GM18526 (cell line): ENCODE measurements at regions not wholly inside any gene's neighbourhood (a gene's known extent, or its start where the extent isn't known, plus 50 kb on each side); places are given as distances from the start of the nearest gene placed in this dataset.

Experiments used
- POLR2A ChIP-seq: IDR thresholded peaks from 3 replicates; pipeline ENCODE4 v1.6.1; 2011; ENCODE audit not compliant: insufficient read length; ENCODE audit errors: extremely low read depth

DNA sequence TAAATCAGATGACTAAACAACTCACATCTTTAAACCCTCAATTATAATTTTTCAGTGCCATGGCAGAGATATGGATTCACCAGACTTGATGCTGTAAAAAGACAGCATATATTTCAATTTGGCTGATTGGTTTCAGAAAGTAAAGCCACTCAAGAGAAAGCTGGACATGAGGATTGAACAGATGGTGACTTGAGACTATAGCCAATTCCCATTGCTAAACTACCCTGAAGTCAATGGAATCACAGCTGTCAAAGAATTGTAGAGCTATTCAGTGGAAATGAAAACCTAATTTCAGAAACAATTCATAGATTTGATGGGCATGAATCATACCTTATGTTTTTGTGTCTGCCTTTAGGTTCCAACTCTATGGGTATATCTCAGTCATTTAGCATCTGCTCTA, 510.6 kb upstream of the BOD1L1 start:
- TF ChIP-seq POLR2A: no peak

DNA sequence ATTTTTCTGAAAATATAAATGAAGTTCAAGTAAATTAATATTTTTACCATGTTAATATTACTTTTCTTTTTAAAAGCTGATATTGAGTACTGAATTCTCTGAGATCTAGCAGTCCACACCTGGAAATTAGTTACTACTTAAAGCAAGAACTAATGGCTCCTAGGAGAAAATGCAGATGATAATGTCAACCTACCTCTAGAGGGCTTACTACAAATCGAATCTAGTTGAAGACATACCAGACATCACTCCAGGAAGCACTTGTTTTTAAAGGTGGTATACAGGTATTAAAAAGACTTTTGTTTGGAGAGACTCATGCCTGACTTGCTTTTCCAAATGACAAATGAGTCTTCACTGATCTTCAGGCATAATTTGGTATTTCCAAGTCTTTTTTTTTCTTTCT, 516.4 kb upstream of the BOD1L1 start:
- TF ChIP-seq POLR2A: no peak

DNA sequence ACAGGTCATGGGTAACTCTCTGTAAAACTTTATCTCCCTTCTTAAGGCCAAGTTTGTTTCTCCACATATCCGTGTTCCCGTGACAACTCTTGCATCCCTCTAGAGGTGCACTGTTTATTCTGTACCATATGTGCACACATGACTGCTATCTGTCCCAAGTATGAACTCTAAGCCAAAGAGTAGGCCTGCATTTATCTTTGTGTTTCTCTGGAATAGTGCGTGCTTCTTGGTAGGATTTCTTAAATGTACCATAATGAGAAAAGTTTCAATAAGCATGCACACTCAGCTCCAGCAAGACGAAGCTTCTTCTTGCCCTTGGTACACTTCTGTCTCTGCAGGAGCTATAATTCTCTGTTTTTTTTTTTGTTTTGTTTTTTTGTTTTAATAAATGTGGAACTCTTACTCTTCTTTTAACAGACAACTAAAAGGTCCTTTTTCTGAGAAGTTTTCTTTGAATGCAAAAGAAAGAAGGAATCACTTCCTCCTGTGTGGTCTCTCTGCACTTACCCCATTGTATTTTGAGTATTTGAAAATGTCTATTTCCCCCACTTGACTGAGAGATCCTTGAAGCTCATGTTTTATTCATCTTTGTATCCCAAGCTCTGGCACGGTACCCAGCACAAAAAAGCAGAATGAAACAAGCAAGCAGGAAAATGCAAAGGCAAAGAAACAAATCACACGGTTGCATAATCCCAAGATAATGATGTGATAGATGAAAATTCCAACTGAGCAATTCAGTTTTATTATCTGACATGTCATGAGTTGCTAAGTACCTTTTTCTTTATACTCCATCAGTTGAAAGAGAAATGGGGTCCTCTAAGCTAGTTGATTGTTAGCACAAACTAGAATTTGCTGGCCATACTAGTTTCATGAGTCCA, 521.9 kb upstream of the BOD1L1 start:
- TF ChIP-seq POLR2A: no peak

DNA sequence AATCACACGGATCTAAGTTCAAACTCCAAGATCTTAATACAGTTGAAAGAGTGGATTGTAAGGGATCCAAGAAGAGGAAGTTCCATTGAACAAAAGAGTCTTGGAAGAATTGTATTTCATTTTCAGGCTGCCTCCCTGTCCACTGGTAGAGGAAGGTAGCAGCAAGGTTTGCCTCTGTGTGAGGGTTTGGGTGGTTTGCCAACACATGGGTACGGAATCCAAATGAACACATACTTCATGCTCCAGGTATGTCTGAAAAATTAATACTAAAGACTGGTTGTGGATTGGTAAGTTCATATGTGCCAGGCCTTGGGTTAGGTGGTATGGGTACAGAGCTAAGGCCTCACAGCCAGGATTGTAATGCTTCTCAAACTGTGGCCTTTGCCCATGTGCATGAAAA, 523.6 kb upstream of the BOD1L1 start:
- no peak for TF ChIP-seq POLR2A

DNA sequence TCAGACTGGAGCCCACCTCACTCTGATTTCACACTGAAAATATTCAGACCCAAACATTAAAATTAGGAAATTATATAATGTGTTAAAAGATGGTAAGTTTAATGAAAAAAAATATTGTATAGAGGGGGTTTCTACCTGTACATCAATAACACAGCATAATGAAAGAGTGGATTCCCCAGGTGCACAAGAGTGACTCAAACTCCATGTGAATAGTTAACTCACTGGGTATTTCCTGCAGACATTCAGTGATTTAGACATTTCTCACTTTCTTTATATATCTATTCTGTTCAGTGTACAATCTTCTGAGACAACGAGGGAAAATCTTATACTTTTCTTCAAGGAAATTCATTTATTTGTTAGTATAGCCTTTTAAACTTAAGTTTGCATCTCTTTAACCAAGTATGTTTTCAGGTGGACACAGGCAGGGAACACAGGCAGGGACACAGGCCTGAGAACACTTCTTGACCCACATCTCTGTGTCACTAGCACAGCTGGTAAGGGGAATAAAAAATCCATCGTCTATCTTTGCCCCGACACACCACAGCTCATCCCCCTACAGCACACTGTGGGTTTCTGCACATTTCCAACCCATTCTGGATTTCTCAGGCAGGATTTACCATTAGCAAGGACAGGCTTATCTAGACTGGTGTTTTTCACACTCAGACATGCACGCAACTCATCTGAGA, 525.5 kb upstream of the BOD1L1 start:
- TF ChIP-seq POLR2A: no peak

DNA sequence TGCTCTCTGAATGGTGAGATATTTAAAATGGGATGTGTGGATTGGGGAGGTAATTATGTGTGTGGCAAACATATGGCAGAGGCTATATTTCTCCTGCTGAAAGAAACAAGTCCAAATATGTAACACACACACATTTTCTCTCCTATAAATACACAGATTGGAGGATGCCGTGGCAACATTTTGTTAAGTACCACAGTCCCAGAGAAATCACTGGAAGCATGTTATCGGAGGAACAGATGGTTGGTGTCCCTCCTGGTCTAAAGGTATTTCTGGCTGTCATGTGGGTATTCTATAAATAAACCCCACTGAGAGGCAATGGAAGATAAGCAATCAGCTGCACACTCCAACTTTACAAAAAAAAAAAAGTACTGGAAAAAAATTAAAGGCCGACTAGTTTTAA, 528.3 kb upstream of the BOD1L1 start:
- no peak for TF ChIP-seq POLR2A

DNA sequence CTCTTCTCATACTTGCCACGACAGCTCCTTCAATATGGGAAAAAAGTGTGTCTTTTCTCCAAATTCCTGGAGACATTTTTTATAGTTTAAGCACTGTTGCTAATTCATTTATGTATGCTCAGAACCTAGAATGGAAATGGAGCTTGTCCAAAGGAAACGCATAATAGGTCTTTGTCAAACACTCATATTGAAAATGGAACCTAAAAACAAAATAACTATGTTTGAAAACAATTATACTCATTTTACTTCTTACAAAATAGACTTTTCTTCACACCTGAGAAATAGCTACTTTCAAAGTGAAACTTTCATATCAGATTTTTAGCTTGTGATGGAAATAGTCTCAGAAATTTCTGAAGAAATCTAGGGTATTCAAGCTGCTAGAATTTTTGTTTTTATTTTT, 529.7 kb upstream of the BOD1L1 start:
- no peak for TF ChIP-seq POLR2A

DNA sequence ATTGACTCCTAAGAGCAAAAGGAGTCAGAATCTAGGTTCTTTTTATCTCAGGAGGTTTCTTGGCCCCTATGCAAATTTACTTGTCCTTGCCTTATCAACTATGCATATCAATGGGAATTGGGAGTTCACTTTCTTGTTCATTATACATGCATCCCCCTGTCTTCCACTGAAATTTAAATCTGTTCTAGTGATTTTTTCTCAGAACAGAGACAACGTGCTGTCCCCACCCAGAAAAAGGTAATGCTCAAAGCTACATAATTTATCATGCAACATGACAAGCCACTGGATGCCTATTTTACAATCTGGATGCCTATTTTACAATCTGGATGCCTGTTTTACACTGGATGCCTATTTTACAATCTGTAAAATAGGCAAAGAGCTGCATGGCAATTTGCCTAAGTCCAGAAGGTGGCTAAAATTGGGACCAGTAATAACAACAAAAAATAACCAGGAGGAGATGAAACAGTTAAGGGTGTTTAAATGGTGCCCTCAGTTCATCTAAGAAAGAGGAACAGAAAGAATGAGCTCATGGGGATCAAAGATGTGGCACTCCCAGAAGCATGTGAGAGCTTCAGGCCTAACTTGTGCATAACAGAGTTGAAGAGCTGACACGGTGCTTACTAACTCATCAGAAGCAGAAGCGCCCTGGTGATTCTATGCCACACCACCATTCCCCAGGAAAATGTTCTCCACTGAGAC, 537.8 kb upstream of the BOD1L1 start:
- TF ChIP-seq POLR2A: peak; percentile 23

DNA sequence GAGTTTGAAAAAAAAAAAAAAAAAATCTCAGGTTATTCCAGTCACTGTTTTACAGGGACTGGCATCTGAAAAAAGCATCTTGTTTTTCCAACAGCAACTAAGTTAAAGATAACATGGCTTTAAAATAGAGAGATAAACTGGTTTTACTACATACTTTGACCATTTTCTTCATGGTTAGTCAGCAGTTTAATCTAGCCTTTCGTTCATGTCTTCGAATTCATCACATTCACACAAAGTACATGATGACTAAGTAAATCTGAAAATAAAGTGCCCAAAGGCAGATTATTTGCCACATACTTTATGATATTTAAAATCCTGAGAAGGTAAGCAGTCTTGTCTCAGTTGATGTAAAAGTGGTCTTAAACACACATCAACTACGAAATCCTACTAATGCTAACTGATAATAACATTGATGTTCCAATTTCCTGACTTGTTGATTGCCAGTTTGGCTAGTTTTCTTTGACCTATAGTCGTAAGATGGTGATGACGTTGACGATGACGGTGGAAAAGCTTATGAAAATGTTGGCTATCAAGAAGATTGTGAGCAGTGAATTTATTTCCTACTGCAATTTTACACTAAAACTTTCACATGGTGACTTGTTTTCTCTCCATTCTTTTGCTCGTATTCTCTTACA, 540.5 kb upstream of the BOD1L1 start:
- TF ChIP-seq POLR2A: no peak

DNA sequence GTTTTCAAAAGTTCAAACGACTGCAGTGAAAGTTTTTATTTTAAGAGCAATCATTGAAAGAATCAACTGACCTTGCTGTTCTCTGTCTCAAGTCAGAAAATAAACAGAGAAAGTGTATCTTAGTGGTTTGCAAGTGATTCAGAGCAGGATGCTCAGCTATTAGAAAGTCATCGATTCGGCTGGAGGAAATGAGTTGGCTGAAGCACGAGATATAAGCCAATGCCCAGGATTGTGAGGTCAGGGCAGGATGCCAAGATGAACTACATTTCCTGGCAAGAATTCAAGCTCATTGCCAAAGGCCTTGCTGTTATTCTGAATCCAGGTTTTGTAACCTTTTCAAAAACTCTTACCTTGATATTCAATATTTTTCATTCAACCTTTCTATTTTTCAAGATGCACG, 541.4 kb upstream of the BOD1L1 start:
- TF ChIP-seq POLR2A: no peak

DNA sequence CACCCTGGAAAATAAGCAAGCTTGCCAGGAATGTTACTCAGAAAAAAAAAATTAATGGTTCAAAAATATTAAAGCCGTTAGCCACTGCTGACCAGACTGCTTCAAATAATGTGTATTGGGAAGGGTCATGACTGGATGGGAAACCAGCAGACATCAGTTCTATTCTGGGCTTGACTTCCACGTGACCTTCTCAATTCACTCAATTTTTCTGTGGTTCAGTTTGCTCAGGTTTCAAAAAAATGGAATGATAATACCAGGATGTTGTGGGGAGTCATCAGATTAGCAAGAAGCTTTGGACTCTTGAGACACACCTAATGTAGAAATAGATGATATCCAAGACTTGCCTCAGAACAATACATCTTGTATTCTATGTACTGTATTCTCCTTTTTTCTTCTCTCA, 541.9 kb upstream of the BOD1L1 start:
- TF ChIP-seq POLR2A: no peak

DNA sequence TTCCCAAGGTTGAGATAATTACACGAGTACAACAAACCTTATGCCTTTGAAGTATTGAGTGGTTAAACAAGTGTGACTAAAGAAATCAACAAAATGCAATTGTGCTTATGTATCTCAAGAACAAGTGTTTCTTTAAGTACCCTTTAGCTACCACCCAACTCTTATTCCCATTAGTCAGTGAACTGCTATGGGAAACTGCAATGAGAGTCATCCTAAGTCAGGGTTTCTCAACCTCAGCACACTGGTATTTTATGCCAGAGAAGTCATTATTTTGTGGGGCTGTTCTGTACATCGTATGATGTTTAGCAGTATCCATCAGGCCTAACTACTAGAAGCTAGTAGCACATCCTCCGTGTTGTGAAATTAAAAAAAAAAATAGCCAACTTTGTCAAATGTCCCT, 549.1 kb upstream of the BOD1L1 start:
- TF ChIP-seq POLR2A: no peak

DNA sequence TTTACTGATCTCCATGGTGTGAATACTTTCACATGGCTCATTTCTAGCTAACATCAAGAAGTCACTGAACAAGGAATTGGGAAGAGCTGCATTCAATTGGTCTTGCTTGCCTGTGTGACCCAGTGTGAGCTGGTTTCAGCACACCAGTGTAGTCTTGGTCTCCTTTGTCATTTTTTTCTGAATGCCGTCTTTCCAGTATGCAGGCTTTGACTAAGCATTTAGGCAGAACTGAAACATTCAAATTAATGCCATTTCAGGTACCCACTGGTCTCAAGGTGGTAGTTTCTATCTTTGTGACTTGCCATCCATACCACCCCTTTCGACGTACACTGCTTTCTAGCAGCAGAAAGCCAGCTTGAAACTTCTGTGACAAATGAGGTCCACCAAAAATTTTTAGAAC, 550.5 kb upstream of the BOD1L1 start:
- no peak for TF ChIP-seq POLR2A

DNA sequence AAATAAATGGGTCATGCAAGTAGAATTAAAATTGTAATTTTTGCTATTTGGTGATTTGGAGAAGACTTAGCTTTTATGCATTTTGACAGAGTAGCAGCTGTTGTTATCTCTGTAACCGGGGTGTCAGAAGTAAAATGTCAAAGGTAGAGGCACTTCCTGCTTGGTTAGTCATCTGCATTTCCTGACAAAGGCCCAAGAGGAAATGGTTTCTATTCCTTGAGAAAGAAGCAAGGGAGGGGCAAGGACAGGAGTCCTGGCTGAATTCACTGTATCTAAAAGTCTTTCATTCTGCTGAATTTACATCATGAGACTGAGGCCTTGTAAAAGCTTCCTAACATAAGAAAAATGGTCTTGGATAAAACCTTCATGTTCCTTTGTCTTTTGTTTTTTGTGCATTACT, 550.9 kb upstream of the BOD1L1 start:
- no peak for TF ChIP-seq POLR2A

DNA sequence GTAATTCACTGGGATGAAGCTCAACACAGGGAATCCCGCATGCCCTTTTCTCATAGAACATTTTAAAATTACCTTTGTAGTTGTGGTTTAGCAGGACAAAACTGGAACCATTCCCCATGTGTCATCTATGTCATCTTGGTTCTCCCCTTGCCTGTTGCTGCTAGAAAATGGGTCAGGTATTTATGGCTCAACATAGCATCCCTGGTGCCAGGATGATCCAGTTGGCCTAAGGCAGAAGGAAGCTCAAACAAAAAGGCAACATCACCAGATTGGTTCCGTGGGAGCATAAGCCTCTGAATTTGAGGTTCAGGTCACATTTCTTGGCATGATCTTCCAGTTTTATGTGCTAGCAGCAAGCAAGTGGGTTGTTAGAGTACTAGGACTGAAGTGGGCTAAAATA, 552.6 kb upstream of the BOD1L1 start:
- no peak for TF ChIP-seq POLR2A

DNA sequence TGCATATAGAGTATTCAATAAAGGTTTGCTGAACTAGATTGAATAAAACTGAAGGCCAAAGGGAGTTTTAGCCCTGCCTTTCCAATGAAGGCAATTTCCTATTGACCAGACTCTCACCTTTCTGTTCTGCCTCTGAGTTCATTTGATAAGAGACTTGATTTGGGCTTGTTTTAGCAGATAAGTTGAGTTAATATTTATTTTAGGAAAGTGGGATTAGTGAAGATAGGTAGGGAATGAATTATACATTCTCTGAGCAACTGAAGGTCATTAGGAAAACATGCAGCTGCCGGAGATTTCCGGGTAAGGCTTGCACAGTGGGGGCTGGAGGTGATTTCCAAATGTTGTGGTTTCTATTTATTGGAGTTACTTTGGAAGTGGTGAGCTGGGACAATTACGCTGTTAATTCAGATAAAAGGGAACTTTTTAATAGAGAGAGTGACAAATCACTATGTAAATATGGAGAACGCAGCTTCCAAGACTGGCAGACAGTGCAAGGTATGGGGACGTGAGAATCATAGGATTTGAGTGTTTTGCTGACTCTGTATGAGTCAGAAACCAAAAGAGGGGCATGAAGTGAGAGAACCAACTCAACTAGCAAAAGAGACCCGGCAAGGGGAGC, 553.6 kb upstream of the BOD1L1 start:
- no peak for TF ChIP-seq POLR2A

DNA sequence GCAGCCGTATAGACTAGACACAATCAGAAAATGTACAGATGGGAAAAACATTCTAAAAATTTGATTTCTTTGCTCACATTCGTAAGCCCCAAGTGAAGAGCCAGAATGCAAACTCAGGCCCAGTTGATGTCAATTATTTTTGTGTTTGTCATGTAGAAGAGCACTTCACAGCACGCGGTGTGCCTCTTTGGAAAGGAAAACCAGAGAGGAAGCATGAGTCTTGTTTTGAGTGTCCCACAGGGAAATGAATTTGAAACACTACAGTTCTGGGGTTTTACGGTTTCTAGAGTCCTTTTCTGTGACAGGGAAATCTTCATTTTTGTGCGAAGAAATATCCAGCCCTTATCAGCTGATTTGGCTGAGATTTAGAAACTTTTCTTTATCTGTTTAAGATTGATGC, 554.6 kb upstream of the BOD1L1 start:
- TF ChIP-seq POLR2A: no peak
